Umbilical cord (tissue), 1 donor: ENCODE measurements at regions not wholly inside any gene's neighbourhood (a gene's known extent, or its start where the extent isn't known, plus 50 kb on each side); places are given as distances from the start of the nearest gene placed in this dataset.
A peak's percentile ranks its signal among the peaks of the same experiment; 100 is the strongest.

ENCODE experiments used
- DNase-seq: peaks from one replicate; pipeline ENCODE4 v3.0.0-alpha.2; 2015; ENCODE audit warnings: low spot score

DNA sequence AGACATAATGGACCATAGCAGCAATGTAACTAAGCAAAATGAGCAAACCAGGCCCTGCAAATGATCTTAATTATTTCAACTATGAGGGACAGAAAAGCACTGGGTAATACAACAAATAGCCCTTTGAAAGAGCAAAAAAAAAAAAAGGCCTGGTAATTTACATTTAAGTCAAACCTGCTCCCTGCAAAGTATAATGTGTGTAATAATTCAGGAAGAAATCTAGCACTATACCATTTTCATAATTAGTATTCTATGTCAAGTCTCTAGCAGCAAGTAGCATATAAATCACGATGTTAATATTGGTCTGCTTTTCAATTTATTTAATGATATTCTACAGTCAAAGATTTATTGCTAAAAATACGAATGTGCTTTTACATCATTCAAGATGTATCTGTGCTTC is 489.6 kb downstream of the BMP2 start:
- DNase-seq, result no peak

DNA sequence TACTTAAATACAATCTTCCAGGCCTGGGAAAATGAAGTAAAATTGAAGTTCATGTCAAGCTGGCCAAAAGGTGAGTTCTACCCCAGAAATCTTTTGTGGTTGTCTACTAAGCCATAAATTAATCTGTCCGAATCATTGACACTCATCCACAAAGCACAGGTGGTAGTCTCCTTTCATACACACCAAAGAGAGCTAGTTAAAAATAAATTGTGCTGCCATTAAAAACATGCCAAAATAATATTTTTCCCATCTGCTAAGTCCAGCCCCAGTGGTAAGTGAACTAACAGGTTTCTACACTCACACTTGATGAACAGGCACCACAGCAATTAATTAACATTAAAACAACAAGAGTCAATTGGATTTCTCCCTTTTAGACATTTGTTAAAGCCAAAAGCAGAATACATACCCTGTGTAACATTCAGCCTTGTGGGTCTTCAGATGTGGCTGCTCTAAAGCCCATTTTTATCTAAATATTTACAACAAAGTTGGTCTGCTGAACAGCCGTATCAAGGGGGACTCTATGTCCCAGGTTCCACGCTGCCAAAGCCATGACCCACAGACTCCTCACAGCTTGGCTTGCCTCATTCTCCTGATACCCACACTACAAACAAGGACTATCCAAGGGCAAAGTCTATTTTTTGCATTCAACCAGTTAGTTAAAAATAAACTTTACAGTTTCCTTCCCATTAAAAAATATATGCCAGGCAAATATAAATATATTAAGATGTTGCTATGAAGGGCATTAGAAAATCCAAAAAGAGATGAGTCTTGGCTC is 490.4 kb downstream of the BMP2 start:
- no peak for DNase-seq

DNA sequence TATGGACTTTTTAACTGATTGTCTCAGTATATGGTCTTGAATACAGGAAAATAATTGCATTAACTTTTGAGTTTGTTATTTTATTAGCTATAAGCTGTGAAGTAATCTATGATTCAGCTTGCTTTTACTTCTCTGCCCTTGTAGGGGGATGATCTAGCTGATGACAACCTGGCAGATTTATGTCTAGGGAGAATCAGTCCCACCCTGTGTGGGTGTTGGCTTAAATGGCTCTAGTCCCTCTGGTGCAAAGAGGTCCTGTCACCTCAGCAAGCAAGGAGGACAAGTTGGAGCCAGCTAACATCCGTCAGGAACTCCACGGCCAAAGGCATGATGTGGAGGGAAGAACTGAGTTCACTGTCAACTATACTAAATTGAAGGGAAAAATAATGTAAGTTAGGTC is 495.3 kb downstream of the BMP2 start:
- DNase-seq, result no peak

DNA sequence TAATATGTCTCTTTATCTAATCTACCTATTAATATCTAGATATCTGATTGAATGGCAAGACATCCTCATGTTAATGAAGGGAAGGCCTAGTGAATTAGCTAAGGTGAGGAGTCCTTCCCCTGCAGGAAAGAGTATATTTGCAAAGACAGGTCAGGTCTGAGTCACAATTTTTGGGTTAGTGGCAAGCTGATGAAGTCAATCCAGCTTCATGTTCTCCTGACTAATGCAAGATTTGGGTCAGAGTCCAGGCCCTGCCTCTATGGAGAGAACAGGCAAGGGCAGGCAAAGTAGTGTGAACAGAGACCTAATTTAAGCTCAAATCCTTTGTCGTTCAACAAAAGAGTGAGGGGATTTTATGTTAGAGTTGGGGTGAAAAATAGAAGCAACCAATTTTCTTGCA is 496.7 kb downstream of the BMP2 start:
- no peak for DNase-seq

DNA sequence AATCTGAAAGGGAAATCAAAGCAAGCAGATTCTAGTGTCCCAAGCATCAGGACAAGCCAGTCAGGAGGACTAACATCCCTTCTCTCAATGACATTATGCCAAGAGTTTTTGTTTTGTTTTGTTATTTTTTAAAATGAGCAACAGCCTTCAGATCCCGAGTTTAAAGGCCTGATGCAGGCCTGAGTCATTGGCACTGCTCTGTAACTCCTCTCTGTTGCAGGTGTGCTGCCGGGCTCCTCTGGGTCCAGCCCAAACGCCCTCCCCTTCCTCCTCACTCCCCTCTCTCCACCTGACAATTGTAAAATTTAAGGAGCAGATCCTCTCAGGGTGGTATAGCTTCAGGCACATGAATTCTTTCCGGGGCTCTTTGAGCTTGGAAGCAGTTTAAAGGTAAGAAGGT is 502.0 kb downstream of the BMP2 start:
- no peak for DNase-seq

DNA sequence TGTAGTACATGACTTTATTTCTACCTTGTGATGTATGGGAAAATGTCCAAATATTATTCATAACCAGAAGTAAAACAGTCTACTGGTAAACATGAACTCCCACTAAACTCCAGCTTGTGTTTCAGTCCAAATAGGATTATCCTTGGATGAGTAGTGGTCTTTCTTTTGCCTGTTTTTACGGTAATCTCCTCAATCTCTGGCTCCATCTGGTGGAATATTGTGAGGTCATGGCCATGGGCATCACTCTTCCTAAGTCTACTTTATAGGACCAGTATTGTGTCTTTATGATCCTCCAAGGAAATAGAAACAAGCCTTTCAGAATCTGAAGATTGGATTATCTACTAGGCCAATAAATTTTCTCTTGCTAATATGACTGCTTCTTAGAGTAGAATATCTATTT is 505.0 kb downstream of the BMP2 start:
- DNase-seq, result no peak

DNA sequence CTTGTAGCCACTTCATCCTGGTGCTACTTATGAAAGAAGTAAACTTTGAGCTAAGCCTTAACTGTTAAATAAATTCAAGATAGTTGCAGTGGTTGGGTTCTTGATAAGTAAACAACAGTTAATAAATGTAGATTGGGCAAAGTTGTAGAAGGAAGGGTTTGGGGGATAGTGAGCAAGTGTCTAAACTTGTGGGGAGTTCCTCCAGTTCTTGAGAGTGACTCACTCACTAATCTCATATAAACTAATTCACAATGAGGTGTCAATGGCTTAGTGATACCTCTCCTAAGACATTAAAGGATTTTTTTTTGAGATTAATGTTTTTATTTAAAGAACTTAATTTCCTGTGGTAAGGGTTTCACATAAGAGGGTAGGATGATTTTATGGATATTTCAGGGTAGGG is 507.4 kb downstream of the BMP2 start:
- DNase-seq, result no peak

DNA sequence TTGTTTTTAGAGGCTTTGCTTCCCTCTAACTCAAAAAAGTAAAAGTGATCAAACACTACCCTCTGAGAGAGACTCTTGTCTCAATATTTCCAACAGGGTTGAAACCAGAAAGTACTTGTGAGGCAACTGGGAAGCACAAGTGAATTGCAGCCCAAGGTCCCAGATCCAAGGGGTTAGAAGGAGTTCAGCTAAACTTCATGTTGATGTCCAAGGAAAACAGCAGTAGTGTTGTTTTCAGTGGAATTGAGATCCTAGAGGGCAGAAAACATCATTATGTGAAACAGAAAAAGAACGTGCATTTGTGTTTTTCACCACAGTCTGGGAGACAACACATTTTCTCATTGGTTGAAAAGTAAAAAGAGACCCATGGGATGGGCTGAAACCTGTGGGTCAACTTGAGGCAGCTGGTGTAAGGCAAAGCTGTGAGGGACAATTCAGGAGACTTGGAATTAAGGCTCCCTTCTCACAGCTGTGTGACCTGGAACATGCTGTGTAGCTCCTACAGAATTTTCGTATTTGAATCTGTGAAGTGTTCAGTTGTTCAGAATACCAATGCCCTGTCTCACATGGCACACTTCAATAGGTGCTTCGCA is 508.3 kb downstream of the BMP2 start:
- no peak for DNase-seq

DNA sequence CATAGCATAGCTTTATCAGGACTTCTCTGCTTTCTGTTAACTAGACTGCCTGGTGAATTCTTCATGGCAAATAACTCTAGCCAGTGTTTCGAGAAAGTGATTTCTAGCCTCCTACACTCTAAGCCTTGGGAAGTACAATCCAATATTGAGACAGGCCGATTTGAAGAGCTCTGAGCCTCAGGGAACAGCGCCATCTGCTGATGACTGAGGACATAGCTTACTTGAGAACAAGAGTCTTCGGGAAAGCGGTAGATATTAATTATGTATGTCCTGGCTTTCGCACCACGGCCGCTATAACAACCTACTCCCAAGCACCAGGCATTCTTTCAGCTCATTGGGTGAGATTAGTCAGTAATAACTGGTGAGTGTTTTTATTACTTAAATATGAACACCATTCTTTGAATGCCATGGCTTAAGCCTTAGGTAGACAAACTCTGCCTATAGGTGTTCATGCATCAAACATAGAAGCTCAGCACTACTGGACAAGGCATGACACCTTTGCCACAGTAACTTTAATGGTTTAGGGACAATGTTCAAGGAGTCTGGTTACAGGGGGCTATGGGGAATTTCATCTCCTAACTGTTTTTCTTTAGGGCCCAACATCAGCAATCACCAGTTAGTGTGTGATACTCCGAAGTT is 518.6 kb downstream of the BMP2 start:
- DNase-seq, result peak; percentile 90

DNA sequence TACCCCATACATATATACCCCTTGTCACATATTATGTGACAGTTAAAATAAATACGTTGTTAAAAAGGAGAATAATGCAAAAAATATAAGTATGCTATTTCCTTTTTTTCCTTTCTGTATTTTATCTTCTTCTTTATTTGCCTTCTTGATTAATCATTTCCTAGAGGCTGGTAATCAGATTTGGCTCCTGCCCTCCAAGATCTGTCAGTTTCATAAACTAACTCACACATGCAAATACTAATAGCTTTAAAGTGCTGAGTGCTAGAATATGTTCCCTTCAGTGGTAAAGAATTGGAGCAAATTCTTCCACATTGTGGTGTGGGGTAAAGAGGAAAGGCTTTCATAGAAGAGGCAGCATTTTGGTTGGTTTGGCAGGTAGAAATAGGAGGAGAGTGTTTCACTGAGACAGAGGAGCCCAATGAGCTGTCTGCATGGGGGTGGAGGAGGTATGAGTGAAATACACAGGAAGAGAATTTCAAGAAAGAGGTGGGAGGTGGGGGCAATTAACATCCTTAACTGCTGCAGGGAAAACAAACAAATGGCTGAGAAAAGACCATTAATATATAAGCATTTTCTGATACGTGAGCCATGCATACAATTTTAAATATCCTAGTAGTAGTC is 523.9 kb downstream of the BMP2 start:
- no peak for DNase-seq

DNA sequence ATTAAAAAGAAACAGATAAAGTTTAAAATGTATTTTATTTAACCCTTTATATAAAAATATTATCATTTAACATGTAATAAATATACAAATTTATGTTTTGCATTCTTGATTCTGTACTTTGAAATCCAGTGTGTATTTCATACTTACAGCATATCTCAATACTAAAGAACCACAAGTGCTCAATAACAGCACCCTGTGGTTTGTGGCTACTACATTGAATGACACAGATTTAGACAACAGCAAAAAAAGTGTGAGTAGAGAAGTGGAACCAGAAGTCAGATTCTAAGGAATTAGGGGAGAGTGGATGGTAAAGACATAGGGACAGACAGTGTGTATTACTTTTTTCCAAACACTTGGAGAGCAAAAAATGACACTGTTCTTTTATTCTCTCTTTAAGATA is 524.5 kb downstream of the BMP2 start:
- DNase-seq, result no peak

DNA sequence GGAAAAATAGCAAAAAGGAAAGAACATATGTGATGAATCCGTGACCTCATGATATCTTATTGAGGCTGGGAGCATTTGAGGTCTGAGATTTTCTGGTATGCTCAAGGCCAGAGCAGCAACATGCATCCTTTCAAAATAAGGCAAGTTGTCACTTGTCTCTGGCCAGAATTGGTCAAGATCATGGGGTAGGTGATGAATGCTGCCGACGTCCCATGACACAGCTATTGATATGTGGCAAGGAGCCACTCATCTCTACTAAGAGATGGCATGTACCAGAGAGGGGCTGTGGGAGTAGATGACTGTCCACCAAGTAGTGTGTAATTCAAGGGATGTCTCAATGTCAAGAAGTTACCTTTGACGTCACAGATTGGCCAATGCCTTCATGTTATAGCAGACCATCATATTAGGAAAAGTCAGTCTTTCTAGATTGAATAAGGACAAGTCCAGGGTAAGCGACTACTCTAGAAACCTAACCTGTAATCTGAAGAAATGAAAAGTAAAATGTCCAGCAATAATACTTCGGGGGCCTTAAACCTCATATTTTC is 527.4 kb downstream of the BMP2 start:
- no peak for DNase-seq

DNA sequence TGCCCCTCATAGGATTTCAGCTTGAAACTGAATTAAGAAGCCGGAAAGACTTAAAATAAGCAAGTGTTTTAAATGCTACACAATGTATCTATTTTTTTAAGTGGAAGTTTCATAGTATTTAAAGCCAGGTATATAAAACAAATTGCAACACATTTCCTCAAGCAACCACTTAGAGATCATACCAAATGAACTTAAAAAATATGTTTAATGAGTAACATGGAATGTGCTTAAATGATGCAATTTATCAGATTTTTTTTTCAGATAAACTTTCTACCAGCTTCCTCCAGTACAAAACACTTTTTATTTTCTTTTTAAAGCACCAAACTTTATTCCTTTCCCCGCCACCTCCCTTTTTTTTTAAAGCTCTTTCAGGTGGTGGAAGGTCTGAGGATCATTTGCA is 534.3 kb downstream of the BMP2 start:
- no peak for DNase-seq

DNA sequence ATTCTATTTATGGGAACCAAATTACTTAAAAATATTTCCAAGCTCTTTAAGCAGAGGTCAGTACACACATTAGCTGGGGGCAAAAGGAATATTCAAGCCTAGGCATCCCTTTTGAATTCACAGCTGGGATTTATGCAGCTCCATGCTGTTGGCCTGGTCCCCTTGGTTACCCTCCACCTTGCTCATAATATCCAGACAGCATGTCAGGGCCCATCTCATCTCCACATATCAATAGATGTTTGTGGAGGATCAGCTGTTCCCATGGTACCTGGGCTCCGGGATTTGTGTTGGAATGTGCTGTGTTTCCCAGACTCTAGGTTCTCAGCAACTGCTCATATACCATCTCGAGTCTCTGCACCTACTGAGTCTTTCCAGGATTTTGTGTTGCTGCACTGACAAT is 534.8 kb downstream of the BMP2 start:
- no peak for DNase-seq

DNA sequence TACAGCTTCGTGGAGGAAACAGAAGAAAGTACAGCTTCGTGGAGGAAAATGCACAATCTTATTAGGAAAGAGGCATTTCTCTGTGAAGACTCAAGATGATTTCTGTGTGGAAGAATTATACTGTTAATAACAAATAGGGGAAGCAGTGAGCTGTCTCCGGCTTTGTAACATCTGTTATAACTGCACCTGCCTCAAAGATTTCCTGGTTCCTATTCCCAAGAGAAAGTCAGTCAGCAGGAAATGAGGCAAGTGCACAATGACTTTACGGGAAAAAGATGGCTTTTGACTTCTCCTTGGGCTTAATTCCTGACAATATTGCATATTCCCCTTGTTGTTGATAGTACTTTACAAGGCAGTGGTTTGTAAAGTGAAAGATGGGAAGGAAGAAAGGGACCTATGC is 538.5 kb downstream of the BMP2 start:
- DNase-seq, result no peak

DNA sequence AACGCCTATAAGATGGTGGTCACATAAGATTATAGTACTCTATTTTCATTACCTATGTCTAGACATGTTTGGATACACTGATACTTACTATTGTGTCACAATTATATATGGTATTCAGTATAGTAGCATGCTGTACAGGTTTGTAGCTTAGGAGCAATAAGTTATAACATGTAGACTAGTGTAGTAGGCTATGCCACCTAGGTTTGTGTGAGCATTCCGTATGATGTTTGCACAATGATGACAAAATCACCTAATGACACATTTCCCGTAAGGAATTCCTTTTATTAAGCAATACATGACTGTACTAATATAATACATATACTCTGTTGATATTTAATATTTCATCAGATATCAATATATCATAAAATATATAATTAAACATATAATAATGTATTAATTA is 540.7 kb downstream of the BMP2 start:
- no peak for DNase-seq

DNA sequence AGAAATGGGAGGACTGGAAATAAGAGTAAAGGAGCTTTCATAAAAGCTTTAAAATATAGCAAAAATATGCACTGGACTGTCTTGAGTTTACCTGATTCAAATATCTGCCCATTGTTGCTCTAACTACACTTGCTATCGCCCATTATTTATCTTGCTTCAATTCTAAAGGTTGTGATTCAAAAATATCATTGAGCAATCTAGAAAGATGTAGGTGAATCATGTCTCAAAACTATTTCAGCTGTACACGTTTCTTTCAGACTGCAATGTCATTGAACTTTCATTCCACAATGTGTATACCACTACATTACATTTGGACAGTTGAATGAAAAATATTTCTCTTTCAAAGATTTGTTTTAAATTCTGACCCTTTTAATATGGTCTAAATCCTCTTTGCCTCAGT is 545.6 kb downstream of the BMP2 start:
- no peak for DNase-seq

DNA sequence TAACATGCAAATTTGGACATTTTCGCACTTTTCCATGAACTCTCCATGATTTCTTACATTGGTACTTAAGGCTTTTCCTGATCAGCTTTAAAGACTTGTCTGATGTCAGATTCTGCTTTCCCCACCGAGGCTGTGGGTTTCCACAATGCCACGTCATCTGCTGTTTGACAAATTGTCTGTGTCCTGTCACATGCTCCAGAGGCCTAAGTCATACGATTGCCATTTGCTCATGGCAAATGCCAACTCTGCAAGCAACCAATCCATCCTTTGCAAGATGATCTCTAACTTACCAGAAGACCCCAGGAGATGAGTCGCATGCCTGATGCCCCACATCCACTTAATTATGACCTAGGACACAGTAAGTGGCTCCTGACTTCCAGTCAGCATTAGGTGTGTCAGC is 556.5 kb downstream of the BMP2 start:
- no peak for DNase-seq

DNA sequence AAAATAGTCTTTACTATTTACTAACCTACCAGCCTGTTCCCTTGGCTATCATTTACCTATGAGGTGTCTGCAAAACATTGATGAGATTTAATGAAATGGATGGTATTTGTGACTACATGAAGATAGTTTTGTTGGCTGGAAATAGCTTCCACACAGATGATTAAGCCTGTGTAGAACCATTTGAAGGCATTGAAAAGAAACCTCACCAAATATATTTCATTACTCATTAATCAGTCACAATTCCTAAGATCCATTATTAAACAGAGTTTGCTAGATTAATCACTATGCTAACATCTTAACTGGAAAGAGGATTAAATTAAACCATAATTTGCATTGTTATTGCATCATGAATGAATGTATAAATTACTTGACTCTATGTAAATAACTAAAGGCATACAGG is 560.3 kb downstream of the BMP2 start:
- DNase-seq, result no peak

DNA sequence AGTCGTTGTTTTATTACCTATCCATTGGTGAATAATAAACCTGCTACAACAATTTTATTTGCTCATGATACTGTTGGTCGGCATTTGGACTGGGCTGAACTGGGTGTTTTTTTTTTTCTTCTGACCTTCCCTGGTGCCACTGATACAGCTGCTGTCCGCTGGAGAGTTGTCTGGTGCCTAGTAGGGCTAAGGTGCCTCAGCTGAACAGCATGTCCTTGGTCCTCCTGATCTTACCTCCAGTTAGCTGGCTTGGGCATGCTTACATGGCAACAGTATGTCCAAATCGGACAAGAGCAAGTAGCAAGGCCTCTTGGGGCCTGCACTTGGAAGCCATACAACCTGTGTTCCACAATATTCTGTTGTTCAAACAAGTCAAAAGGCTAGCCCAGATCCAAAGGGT is 563.4 kb downstream of the BMP2 start:
- no peak for DNase-seq

DNA sequence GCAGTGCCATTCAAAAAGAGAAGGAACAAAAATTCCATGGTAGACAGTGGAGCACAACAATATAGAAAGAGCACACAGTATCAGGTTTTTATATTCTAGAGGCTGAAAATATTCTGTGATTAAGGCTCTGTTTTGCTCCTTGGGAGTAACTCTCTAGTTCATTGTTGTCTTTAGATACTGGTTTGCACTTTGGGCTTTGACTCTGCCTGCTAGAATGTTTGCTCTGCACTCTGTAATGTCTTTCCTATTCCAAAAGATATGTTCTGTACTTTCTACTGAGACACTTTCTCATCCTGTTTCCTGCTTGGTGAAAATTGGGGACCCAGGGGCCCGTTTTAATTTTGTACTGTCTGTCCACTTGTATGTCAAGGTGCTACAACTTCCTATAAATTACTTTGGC is 564.7 kb downstream of the BMP2 start:
- DNase-seq, result no peak

DNA sequence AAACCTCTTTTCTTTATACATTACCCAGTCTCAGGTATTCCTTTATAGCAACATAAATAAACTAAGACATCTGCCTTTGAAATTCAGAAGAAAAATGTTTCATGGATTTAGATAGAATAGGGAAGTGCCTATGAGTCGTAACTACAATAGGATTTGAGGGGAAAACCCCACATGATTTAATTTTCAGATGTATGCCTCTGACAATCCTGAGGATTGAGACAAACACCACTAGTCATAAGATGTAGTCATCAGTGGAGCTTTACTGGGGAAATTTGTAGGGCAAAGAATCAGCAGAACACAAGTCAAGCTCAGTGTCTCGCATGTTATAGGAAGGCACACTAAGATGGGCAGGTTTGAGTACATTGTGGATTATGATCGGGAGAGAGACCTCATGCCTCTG is 566.4 kb downstream of the BMP2 start:
- DNase-seq, result no peak

DNA sequence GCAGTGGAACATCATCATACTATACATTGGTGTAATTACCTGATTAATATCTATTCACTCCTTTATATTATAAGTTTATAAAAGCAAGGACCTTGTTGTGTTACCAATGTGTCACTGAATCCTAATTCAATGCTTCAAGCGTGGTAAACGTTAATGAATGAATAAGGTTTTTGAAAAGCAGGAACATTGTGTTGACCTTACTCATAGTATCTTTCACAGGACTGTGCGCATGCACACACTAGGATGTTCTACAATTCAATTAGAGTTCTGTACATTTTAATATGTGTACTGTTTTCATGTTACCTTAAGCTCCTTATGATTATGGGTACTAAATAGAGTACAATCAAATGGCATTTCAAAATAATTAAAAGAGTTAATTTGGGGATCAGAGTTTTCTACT is 578.5 kb downstream of the BMP2 start:
- no peak for DNase-seq
